GM21786 (cell line): ENCODE measurements at regions not wholly inside any gene's neighbourhood (a gene's known extent, or its start where the extent isn't known, plus 50 kb on each side); places are given as distances from the start of the nearest gene placed in this dataset.

Source experiments
- ATAC-seq: cut with Tn5 transposase; IDR thresholded peaks from one replicate; pipeline ENCODE4 v1.9.1; 2021; ENCODE audit not compliant: unreplicated experiment

DNA sequence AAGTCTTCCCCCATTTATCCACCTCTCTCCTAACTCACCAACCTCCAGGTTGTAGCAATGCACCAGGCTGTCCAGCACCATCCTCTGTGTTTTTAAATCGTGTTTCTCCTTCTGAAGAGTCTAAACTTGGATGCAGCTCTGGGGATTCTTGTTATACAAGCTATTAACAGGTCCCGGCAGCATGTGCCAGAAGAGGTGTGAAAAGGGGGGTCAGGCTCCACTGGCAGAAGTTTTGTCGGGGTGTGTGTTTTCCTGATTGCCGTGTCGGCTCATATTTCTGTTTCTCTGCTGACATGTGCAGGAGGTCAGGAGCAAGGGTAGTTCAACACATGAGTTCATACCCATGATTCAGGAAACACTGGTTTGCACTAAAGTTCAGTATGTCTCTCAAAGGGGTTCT is 658.6 kb upstream of the CAMK1G start:
- no peak for ATAC-seq

DNA sequence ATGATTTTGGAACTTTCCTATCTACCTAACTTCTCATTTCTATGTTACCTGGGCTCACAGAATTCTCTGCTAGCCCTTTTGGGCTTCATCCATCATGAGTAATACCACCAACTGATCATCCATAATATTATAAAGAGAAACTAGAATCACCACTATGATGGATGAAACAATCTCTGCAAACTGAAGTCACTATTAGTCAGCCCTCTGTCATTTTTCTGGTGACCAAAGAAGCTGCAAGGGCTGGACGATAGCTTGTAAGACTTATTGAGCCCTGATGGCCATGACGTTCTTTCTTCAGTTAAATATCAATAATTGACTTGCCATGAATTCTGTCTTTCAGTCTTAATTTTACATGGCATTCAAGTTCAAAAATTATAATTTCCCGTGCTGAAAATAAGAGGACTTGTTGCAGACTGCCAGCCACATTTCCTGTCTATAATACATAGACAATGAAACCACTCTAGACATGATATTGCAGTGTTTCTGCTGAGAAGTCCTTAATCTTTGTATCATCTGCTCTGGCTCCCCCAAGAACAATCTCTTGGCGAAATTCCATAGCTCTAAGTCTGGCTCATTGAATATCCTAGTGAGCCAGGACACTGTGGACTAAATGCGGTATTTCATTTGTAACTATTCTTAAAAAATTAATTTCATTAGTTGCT is 655.0 kb upstream of the CAMK1G start:
- ATAC-seq: no peak

DNA sequence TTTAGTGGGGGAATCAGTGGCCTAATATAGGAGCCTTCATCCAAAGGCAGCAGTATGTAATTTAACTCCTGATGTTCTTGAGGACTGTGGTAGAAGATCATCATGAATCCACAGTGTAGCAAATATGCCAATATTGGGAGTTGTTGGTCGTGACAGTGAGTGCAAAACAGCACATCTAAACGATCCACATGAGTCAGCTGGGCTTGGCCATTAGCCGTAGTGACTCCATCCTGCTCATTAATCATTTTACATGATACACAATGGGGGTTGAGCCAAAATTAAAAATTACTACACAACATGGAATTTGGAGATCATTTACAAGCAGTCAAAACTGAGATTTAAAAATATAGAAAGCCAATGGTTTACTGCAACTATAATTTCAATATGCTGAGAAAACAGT is 653.9 kb upstream of the CAMK1G start:
- ATAC-seq: no peak

DNA sequence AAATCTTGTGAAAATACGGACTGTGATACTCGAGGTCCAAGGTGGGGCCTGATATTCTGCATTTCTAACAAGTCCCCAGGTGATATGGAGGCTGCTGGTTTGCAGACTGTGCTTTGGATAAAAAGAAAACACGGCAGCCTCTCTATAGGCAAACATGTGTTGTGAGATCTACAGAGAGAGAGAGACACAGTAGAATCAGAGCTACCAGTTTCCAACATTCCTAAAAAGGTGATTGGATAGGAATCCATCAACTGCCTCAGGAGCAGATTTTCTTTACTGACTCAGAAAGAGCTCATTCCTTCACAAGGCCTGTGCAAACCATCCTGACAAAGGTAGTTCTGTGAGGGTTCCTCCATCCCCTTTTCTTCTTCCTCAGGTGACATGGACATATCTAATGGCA is 651.6 kb upstream of the CAMK1G start:
- ATAC-seq: no peak

DNA sequence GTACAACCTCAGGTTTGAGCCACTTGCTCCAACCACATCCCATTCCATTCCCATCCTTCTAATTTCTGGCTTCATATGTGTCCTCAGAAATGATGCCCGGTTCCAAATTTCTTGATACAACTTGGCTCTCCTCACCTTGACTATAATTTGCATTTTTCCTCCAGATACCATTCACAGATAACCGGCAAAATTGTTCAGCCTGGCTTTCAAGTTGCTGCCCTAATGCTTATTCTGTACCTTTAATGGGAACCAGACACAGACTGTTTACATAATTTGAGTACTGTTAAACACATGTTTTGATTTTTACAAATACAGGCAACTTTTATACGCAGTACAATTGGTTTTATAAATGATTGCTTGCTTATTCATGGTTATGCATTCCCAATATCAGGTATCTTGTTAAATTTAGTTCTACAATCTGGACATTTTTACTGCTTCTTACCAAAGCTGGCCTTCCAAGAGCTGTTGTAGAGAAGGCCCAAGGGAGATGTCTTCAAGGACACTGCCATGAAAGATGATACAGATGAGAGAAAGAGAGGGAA is 649.5 kb upstream of the CAMK1G start:
- ATAC-seq: no peak

DNA sequence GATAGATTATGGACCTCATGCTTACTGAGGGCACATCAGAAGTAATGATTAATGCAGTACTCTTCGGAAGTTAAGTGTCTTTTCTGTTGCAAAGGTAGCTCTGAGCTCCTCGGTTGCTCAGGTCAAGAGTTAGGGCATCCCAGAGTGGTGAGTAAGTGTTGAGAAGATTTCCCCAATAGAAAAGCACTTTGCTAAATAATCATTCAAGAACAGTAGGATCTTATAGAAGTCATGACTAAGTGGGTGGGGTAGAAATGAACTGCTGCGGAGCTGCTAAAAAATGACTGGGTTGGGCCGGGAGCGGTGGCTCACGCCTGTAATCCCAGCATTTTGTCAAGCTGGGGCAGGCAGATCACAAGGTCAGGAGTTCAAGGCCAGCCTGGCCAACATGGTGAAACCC is 648.6 kb upstream of the CAMK1G start:
- no peak for ATAC-seq

DNA sequence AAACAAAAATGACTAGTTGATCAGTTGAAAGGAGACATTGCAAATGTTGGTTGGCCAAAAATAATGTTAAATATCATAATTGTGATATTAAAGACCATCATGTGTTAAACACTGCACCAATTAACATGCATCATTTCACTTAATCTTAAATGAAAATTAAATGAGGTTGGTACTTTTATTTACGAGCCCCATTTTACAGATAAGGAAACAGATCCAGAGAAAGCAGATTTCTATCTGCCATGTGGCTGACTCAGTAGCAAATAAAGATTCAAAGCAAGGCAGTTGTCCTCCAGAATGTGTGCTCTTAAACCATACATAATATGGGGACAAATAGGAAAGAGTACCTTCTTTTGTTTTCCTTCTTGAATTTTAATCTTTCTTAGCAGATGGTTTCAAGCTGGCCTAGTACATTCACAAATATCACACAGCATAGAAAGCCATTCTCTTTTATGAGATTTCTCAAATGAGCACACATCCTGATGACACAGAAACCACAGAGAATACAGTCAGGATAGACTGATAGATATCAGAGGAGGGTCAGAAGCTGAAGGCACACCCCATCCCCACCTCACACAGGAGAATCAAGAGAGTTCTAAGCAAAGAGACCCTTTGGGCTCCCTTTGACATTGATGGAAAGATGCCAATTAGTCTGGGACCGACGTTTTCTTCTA is 647.9 kb upstream of the CAMK1G start:
- no peak for ATAC-seq

DNA sequence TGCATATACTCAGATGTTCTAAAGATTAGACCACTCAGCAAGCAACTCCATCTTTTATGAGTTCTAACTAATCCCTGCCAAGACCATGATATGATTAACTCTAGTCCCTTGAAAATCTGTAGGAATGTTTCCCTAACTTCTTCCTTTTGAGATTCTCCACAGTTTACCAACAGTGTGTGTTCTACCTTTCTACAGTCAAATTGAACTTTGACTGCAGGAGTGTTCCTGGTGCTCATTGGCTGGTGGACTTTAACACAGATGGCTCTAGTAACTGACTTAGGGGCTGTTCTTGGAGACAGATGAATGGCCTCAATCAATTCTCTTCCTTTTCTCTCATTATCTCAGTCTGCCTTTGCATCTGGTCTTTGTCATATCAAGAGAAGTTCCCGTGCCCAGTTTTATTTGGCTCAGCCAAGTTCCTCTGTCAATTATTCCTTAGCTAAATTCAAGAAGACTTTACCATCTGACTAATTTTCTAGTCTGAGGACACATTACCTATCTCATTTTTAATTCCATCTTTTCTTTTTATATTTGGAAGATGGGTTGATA is 643.9 kb upstream of the CAMK1G start:
- ATAC-seq: no peak

DNA sequence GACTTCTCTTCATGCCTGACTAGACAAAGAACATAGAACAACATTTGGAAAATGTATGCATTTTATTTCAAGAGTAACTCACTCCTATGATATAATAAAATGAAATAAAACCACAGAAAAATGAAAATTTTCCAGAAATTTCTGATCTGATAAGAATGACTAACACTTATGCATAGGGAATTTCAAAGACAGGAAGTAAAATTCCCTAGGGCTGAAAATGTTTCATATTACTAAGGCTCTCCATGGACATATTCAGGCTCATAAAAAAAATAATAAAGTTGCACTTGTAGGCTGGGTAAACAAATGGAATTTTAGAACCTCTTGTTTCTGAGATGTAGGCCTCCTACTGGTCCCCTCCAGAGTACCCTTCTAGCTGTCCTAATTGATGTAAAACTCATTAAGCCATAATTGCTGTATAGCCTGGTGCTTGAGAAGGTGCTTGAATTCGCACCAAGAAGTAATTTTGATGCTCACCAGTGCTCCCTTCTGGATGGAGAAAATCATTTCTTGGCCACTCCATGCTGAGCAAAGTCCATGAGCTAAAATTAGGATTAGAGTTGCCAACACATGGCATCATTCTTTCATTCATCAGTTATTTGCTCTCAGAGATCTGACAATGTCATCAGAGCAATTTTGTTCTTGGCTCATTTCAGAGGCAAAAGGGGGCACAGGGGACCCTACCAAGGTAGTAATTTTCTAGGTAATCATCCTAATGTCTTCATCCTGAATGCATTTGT is 641.0 kb upstream of the CAMK1G start:
- ATAC-seq: no peak

DNA sequence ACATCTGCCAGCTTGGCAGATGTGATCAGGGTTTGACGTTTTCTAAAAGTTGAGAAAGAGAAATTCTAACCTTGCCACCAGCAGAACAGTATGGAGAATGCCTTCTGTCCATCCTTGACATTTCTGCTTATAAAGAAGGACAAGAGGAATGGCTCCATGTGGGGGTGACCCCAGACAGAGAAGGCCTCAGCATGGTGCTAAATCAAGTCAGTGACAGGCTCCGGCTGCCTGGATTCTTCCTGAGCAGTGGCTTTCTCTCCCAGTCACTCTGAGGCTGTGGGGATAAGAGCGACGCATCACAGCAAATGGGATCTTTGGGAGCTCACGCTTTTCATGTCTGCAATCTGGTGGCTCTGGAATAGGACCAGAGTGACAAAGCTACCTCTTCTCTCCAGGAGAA is 640.2 kb upstream of the CAMK1G start:
- no peak for ATAC-seq

DNA sequence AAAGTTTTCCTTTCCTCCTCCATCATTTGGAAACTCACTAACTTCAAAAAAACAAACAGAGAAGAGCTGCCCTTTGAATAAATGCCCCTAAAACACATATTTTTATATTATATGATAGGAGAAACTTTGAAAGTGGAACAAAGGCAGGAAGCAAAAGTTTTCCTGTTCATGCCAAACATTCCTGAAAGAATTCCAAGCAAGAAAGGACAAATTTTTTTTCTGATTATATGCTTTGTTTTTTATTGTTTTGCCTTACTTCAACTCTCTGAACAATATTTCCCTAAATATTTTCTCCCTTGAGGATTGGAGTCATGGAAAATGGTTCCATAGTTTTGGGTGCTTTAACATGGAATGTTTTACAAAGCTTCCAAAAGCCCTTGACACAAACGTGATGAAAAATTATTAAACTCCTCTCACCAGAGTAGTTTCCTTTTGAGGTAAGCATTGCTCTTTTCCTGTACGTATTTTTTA is 638.5 kb upstream of the CAMK1G start:
- no peak for ATAC-seq

DNA sequence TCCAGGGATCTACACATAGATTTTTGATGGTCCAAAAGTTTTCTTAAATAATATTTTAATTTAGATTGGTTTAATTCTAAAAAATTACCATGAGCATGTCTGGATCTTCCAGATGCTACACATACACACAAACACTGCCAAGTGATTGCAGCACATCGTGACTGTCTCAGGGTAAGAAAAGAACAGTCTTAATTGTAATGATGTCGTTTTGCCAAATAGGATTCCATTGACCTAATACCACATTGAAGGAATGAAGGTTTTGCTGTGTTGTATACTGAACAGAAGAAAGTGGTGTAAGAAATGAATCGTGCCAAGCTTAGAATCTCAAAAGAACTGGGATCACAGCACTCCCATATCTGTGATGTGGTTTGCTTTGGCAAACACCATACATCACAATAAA is 633.3 kb upstream of the CAMK1G start:
- ATAC-seq: no peak

DNA sequence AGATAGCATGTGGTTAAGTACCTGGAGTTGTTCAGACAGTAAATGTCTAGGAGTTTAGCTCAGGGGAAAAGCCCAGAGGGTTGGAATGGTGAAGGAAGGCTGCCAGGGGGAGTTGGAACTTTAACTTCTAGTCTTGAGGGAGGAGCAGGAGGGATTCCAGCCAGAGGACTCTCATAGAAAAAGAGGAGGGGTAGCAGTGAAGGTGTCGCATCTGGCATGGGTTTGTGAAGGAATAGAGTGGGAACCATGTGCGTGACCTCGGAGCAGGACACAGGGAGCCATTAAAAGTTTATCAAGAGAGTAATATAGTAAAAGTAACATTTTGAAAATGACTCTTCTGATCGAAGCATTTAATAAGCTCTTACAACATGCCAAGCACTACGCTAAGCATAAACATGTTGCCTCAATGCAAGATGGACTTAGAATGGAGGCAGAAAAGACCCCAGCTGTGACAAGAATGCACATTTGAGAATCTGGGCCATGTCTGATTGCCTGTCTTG is 632.4 kb upstream of the CAMK1G start:
- no peak for ATAC-seq

DNA sequence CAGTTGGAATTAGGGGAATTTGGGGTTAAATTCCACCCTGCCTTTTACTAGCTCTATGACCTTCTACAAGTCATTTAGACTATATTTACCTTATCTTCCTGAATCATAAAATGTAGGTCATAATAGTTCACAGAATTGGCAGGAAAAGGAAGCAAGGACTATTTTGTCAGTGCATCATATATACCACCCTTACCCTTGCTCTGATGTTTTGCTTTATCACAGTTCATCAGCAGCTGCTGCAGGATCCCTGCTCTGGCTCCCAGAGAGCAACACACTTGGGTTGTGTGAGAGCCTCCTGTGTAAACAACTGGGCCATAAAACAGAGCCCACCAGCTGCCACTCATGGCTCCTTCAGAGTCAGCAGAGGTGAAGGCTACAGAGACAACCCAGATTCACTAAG is 631.6 kb upstream of the CAMK1G start:
- ATAC-seq: no peak

DNA sequence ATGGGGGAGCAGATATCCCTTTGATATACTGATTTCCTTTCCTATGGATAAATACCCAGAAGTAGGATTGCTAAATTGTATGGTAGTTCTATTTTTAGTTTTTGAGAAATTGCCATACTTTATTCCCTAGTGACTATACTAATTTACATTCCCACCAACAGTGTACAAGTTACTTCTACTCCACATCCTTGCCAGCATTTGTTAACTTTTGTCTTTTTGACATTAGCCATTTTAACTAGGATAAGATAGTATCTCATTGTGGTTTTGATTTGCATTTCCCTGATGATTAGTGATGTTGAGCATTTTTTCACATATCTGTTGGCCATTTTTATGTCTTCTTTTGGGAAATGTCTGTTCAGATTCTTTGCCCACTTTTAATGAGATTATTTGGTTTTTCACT is 620.6 kb upstream of the CAMK1G start:
- ATAC-seq: no peak

DNA sequence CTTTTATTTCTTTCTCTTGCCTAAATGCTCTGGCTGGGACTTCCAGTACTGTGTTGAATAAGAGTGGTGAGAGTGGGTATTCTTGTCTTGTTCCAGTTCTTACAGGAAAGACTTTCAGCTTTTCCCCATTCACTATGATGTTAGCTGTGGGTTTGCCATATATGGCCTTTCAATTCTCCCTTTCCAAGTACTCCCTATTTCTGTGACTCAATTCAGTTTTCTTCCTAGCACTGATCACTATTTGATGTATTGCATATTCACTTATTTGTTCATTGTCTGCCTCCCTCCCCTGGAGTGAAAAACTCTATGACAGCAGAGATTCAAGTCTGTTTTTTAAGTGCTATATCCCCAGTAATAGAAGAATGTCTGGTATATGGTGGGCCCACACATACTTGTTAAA is 618.2 kb upstream of the CAMK1G start:
- no peak for ATAC-seq

DNA sequence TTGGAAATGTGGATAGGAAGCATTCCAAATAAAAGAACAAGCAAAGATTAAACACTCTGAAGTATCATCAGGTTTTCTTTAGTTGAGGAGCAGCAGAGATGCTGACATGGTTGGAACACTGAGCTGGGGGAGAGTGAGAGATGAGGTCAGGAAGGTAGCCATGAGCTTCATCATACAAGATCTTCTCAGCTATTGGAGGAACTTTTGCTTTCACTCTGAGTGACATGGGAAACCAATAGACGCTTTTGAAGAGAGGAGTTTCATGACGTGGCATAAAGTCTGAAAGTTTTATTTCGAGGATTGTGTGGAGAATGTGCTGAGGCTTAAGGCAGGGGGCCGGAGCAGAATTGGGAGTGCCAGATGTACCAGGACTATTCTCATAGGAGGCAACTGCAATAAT is 616.2 kb upstream of the CAMK1G start:
- ATAC-seq: no peak

DNA sequence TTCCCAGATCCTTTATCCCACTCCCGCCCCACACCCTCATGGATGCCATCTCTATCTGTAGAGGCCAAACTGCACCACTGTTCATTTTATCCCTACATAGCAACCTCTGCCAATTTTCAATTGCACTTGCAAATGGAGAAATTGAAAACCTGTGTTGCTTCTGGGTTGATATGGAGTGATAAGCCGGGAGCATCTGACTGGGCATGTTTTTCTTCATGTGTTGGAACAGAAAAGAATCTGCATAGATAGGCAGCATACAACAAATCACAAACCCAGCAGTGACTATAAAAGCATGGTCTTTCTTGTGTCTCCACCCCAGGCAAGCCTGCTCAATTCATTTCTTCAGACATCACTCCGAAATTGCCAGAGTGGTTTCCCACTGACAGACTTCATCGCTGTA is 608.8 kb upstream of the CAMK1G start:
- ATAC-seq: no peak

DNA sequence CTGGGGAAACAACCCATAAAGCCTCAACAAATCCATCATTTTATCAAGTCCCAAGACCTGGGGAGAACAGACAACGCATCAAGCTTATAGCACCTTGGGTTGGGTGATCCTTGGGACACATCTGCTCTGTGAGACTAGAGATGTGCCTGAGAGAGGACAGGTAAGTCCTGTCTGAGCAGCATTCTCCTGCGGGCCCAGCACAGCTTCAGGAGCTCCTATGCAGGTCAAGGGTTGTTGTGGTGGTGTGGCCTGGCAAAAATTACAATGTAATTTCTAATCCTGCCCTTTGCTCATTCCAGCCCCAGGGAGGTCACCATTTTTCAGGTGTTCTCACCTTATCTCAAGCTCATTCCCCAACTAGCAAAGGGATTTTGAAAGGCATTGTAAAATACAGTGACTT is 608.1 kb upstream of the CAMK1G start:
- no peak for ATAC-seq

DNA sequence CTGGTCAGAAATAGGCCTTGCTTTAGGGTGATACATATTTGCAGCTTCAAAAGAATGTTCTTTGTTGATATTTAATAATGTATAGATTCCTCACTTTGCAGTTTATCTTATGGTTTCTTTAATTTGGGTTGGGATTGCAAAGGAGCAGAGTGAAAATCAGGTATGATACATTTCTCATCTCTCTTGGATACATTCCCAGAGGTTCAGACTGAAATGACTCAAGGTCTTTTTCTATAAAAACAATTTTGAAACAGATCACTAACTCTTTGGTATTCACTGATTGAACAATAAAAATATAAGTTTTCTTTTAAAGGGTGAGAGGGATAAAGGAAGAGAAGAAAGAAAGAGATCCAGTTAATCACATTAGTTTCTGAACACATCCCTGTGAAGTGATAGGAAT is 606.5 kb upstream of the CAMK1G start:
- no peak for ATAC-seq

DNA sequence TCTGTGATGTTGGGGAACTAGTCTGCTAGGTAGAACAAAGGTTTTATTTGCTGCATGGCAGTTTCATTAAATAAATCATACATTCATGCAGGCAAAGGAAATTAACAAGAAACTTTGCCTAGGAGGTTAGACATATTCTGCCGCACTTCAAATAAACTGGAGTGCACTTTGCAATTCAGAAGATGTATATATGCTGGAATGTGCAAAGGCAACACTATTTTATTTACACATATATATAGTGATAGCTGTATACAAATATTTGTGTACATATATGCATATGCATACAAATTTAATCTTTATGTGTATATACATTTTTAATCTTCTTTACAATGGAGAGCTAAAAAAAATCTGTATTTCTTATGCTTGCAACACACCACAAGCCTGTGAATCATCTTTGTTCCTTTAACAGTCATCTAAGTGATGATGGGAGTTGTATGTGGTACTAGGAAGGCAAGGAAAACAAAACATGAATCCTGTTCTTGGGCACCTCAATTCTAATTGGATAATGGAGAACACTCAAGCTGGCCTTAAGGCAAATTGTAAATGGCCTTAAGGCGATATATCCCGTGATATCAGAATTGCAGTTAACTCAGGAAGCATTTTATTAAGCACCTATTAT is 605.8 kb upstream of the CAMK1G start:
- no peak for ATAC-seq
